Colonic mucosa (tissue), 4 donors: ENCODE measurements at regions not wholly inside any gene's neighbourhood (a gene's known extent, or its start where the extent isn't known, plus 50 kb on each side); places are given as distances from the start of the nearest gene placed in this dataset.

Experiments used
- DNase-seq: peaks from one replicate; pipeline ENCODE4 v3.0.0-alpha.2; 2020
- H3K27ac ChIP-seq: fragments of 200-600 bp; one replicate; pipeline ENCODE4 v1.8.0; 2021
- H3K27me3 ChIP-seq: fragments of 200-600 bp; one replicate; pipeline ENCODE4 v1.8.0; 2021
- H3K36me3 ChIP-seq: fragments of 200-600 bp; one replicate; pipeline ENCODE4 v1.8.0; 2021
- H3K4me1 ChIP-seq: fragments of 200-600 bp; one replicate; pipeline ENCODE4 v1.8.0; 2021; ENCODE audit warnings: mild to moderate bottlenecking
- H3K4me3 ChIP-seq: fragments of 200-600 bp; one replicate; pipeline ENCODE4 v1.8.0; 2021
- H3K9ac ChIP-seq, 2 donors: one replicate each; pipeline ENCODE4 v1.7.0; 2013; ENCODE audit warnings: control low read depth in 2 of 2, low read depth in 2 of 2, low read length in 2 of 2
- H3K9me3 ChIP-seq: fragments of 200-600 bp; one replicate; pipeline ENCODE4 v1.8.0; 2021
- CTCF ChIP-seq: fragments of 200-600 bp; IDR thresholded peaks from one replicate; pipeline ENCODE4 v1.8.0; 2022; ENCODE audit warnings: antibody characterized with exemption, mild to moderate bottlenecking
- intact Hi-C: fragments of 100-400 bp; cut with DNase I; formaldehyde crosslinking; loops from one replicate; pipeline ENCODE4 v1.14.1; 2022
- donor health status: healthy.
- donor health status: DM: no; HTN: no; CAD: no.
- donor health status: DM: no; HTN: no; CAD: no.

- no peaks in the 10 kb centered on the region for H3K36me3 ChIP-seq
- DNase-seq, result no peak
- H3K27ac ChIP-seq, result no peak overlapping the region
- no peaks in the 10 kb centered on the region for H3K9me3 ChIP-seq
- no peak overlapping the region for H3K4me3 ChIP-seq
- H3K9ac ChIP-seq, result no peak overlapping the region
- H3K27me3 ChIP-seq, result no peaks in the 10 kb centered on the region
- intact Hi-C loops, result no loop called here
- no peak for TF ChIP-seq CTCF
- no peaks in the 10 kb centered on the region for H3K4me1 ChIP-seq
Measured at GRCh38 chr1:233777566-233777965, 126.9 kb upstream of the SLC35F3 start.

GRCh38 chr1:233780049-233780448, 124.4 kb upstream of the SLC35F3 start:
- DNase-seq, result no peak
- H3K9ac ChIP-seq, result no peak overlapping the region
- H3K4me3 ChIP-seq, result no peak overlapping the region
- intact Hi-C loops, result loop anchor here (10.0 kb wide), 1 partner anchor 475 kb away; no protein-coding TSS in a partner anchor
- no peaks in the 10 kb centered on the region for H3K9me3 ChIP-seq
- H3K4me1 ChIP-seq, result no peaks in the 10 kb centered on the region
- H3K27me3 ChIP-seq, result no peaks in the 10 kb centered on the region
- no peaks in the 10 kb centered on the region for H3K36me3 ChIP-seq
- no peak for TF ChIP-seq CTCF
- H3K27ac ChIP-seq, result no peak overlapping the region

- Histone ChIP-seq H3K36me3 (no peaks in the 10 kb centered on the region), H3K9me3 (no peaks in the 10 kb centered on the region), H3K4me3 (no peak overlapping the region), H3K9ac (no peak overlapping the region), H3K27ac (no peak overlapping the region), H3K4me1 (no peaks in the 10 kb centered on the region), H3K27me3 (no peaks in the 10 kb centered on the region)
- intact Hi-C loops, result loop anchor here (10.0 kb wide), 1 partner anchor 478 kb away; no protein-coding TSS in a partner anchor
- no peak for TF ChIP-seq CTCF
- DNase-seq, result no peak
Measured at GRCh38 chr1:233782937-233783586, 121.4 kb upstream of the SLC35F3 start.

- H3K4me3 ChIP-seq, result no peak overlapping the region
- intact Hi-C loops, result loop anchor here (10.0 kb wide), 1 partner anchor 483 kb away; no protein-coding TSS in a partner anchor
- H3K4me1 ChIP-seq, result no peaks in the 10 kb centered on the region
- no peak for DNase-seq
- no peak for TF ChIP-seq CTCF
- H3K36me3 ChIP-seq, result no peaks in the 10 kb centered on the region
- no peak overlapping the region for H3K9ac ChIP-seq
- no peak overlapping the region for H3K27ac ChIP-seq
- H3K9me3 ChIP-seq, result no peaks in the 10 kb centered on the region
- no peaks in the 10 kb centered on the region for H3K27me3 ChIP-seq
Measured at GRCh38 chr1:233787599-233787998, 116.9 kb upstream of the SLC35F3 start.

GRCh38 chr1:233788687-233789086, 115.8 kb upstream of the SLC35F3 start:
- intact Hi-C loops, result loop anchor here (10.0 kb wide), 1 partner anchor 484 kb away; no protein-coding TSS in a partner anchor
- Histone ChIP-seq H3K27me3 (no peaks in the 10 kb centered on the region), H3K4me1 (no peaks in the 10 kb centered on the region), H3K36me3 (no peaks in the 10 kb centered on the region), H3K9ac (no peak overlapping the region), H3K9me3 (no peaks in the 10 kb centered on the region), H3K27ac (no peak overlapping the region), H3K4me3 (no peak overlapping the region)
- no peak for DNase-seq
- no peak for TF ChIP-seq CTCF
